GM20000 (cell line): ENCODE measurements at regions not wholly inside any gene's neighbourhood (a gene's known extent, or its start where the extent isn't known, plus 50 kb on each side); places are given as distances from the start of the nearest gene placed in this dataset.
"Not testable (repeated sequence)": the region's sequence is repeated elsewhere in the genome, so short reads cannot be mapped to it uniquely, and the experiment has no call there.

ENCODE experiments used
- DNase-seq: peaks from one replicate; pipeline ENCODE4 v3.0.0; 2012; ENCODE audit warnings: low spot score
- TF ChIP-seq, protein P1 (sequence below): IDR thresholded peaks from 2 replicates; pipeline ENCODE4 v1.5.1; 2012; ENCODE audit warnings: mild to moderate bottlenecking, control low read depth; ENCODE audit errors: extremely low read depth, missing control alignments

DNA sequence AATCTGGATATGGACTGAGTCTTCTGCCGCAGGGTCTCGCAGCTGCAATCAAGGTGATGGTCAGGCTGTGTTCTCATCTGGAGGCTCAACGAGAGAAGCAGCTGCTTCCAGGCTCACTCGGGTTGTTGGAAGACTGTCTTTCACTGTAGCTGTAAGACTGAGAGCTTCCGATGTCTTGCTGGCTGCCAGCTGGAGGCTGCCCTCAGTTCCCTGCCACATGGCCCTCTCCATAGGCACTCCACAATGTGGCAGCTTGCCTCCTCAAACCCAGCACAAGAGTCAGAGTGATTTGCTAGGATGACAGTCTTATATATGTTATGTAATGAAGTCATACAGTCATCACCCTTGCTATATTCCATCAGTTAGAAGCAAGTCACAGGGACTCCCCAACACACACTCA, 290.5 kb upstream of the CDYL start:
- no peak for DNase-seq
- TF ChIP-seq, protein P1, sequence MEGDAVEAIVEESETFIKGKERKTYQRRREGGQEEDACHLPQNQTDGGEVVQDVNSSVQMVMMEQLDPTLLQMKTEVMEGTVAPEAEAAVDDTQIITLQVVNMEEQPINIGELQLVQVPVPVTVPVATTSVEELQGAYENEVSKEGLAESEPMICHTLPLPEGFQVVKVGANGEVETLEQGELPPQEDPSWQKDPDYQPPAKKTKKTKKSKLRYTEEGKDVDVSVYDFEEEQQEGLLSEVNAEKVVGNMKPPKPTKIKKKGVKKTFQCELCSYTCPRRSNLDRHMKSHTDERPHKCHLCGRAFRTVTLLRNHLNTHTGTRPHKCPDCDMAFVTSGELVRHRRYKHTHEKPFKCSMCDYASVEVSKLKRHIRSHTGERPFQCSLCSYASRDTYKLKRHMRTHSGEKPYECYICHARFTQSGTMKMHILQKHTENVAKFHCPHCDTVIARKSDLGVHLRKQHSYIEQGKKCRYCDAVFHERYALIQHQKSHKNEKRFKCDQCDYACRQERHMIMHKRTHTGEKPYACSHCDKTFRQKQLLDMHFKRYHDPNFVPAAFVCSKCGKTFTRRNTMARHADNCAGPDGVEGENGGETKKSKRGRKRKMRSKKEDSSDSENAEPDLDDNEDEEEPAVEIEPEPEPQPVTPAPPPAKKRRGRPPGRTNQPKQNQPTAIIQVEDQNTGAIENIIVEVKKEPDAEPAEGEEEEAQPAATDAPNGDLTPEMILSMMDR, result no peak

DNA sequence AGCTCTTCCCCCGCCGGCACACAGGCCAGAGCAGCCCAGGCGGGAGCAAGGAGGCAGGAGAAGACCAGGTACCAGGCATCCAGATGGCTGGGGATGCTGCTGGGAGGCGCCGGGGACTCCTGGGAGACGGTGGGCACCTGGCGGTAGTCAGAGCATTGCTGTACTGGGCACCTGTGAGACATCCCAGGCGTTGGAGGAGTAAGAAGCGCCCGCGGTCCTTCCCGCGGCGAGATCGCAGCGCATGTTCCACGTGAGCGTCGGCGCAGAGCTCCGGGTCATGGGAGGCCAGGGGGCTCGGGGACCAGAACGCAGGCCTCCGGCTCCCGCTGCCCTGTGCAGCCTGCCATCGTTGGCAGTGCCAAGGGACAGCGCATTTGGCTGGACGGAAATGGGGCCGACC, 293.7 kb upstream of the CDYL start:
- DNase-seq, result no peak
- TF ChIP-seq, protein P1, result no peak

GRCh38 chr6:4480788-4481735, 295.1 kb upstream of the CDYL start:
- TF ChIP-seq, protein P1, result no peak
- no peak for DNase-seq

GRCh38 chr6:4478098-4478497, 298.1 kb upstream of the CDYL start:
- TF ChIP-seq, protein P1, result no peak
- DNase-seq, result no peak

DNA sequence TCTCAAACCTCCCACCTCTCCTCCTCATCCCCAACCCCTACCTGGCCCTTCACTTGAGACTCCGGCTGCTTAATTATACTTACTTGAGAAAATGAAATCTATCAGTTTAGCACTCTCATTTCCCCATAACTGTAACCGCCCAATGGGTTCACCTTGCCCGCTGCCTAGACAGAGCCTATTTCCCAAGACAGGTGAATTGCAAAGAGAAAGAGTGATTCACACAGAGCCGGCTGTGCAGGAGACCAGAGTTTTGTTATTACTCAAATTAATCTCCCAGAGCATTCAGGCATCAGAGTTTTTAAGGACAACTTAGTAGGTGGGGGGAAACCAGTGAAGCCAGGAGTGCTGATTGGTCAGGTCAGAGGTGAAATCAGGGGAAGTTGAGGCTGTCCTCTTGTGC, 301.4 kb upstream of the CDYL start:
- no peak for DNase-seq
- TF ChIP-seq, protein P1, result no peak

GRCh38 chr6:4472969-4473642, 303.1 kb upstream of the CDYL start:
- TF ChIP-seq, protein P1, result no peak

GRCh38 chr6:4472222-4472621, 304.0 kb upstream of the CDYL start:
- DNase-seq, result no peak
- TF ChIP-seq, protein P1, result no peak

More at GRCh38 chr6:4472969-4473642, 303.1 kb upstream of the CDYL start:
- no peak for DNase-seq

DNA sequence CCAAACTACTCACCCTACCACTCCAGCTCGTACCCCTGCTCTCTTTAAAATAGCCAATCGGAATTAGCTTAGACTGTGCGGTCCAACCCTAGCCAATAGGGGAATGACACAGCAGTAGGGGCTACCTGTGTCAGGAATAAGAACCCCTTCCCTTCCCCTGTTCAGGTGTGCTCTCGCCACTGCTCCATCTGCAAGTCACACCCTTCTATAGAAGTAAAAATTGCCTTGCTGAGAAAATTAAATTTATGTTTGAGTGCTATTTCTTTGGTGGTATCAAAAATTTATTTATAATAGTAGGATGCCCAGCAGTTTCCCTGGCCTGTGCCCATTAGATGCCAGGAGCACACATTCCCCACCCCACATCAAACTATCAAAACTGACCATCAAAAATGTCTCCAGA, 304.7 kb upstream of the CDYL start:
- not testable (repeated sequence) for DNase-seq
